ACC112 (cell line): ENCODE measurements at regions not wholly inside any gene's neighbourhood (a gene's known extent, or its start where the extent isn't known, plus 50 kb on each side); places are given as distances from the start of the nearest gene placed in this dataset.
"Not testable (repeated sequence)": the region's sequence is repeated elsewhere in the genome, so short reads cannot be mapped to it uniquely, and the experiment has no call there.

Source experiments
- H2AFZ ChIP-seq: fragments of 200-600 bp; sonication (generic); one replicate; pipeline ENCODE4 v1.6.0; 2017; ENCODE audit warnings: antibody characterized with exemption, low read length; ENCODE audit not compliant: unreplicated experiment
- H3K27ac ChIP-seq: fragments of 200-600 bp; sonication (generic); 2 replicates; pipeline ENCODE4 v1.5.1; 2014; ENCODE audit warnings: low read depth, mild to moderate bottlenecking, antibody characterized with exemption, low read length, moderate library complexity
- H3K27me3 ChIP-seq: fragments of 200-600 bp; sonication (generic); 2 replicates; pipeline ENCODE4 v1.6.1; 2014; ENCODE audit warnings: mild to moderate bottlenecking, antibody characterized with exemption, low read length, moderate library complexity, mixed read lengths; ENCODE audit not compliant: insufficient read depth
- H3K36me3 ChIP-seq: fragments of 200-600 bp; sonication (generic); 2 replicates; pipeline ENCODE4 v1.6.1; 2016; ENCODE audit warnings: mild to moderate bottlenecking, antibody characterized with exemption, low read length, moderate library complexity, mixed read lengths; ENCODE audit not compliant: insufficient read depth
- H3K4me1 ChIP-seq: fragments of 200-600 bp; sonication (generic); one replicate; pipeline ENCODE4 v1.6.1; 2016; ENCODE audit warnings: low read length, mixed read lengths; ENCODE audit not compliant: insufficient read depth, unreplicated experiment, control insufficient read depth
- H3K4me3 ChIP-seq: fragments of 200-600 bp; sonication (generic); 2 replicates; pipeline ENCODE4 v1.5.1; 2014; ENCODE audit warnings: mild to moderate bottlenecking, low read depth, low read length
- H3K79me2 ChIP-seq: fragments of 200-600 bp; sonication (generic); one replicate; pipeline ENCODE4 v1.6.0; 2016; ENCODE audit warnings: low read length; ENCODE audit not compliant: control insufficient read depth, unreplicated experiment, insufficient read depth

DNA sequence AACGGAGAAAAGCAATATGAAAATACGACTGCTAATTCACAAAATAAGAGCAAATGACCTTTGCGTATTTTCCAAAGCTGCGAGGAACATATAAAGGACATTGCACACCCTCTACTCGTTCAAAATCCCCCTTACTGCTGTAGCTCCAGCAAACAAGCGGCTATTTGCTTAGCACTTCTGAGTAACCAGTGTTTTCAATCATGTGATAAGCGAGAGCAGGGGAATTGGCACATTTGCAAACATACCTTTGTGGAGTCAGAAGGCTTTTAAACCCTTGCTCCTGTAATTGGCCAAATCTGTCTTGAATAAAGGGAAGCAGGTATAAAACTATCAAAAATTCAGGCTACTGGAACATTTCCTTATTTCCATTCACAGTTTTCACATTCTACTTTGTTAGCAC lies 610.2 kb downstream of the UBE2NL start:
- Histone ChIP-seq H3K4me3 (no peak overlapping the region), H2AFZ (no peak overlapping the region), H3K4me1 (no peaks in the 10 kb centered on the region), H3K27me3 (no peaks in the 10 kb centered on the region), H3K79me2 (no peaks in the 10 kb centered on the region), H3K27ac (no peak overlapping the region), H3K36me3 (no peaks in the 10 kb centered on the region)

DNA sequence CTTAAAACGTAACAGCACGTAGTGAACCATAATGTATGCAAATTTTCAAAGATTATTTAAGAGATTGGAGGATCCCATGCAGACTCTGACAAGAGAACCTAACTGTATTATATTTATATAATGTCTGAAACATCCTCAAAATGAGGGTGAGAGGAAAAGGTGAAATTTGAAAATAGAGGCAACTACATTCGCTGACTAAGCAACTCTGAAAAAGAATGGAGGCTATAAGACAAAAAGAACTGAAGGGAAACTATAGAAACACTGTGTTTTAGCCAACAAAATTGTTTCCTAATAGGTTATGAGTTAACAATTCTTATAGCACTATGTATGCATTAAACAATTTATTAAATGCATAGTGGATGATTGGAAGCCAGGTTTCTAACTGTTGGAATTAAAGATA lies 648.0 kb downstream of the UBE2NL start:
- no peak overlapping the region for H3K4me3 ChIP-seq
- H3K36me3 ChIP-seq = no peaks in the 10 kb centered on the region
- no peaks in the 10 kb centered on the region for H3K79me2 ChIP-seq
- H3K27ac ChIP-seq = no peak overlapping the region
- no peaks in the 10 kb centered on the region for H3K4me1 ChIP-seq
- no peaks in the 10 kb centered on the region for H3K27me3 ChIP-seq
- no peak overlapping the region for H2AFZ ChIP-seq

- H3K4me3 ChIP-seq = no peak overlapping the region
- no peaks in the 10 kb centered on the region for H3K79me2 ChIP-seq
- no peak overlapping the region for H3K27ac ChIP-seq
- H3K4me1 ChIP-seq = no peaks in the 10 kb centered on the region
- no peaks in the 10 kb centered on the region for H3K36me3 ChIP-seq
- no peaks in the 10 kb centered on the region for H3K27me3 ChIP-seq
- H2AFZ ChIP-seq = no peak overlapping the region
Measured at GRCh38 chrX:144566592-144566991, 680.7 kb upstream of the SPANXN1 start.

GRCh38 chrX:144586756-144587155 lies 660.5 kb upstream of the SPANXN1 start:
- no peaks in the 10 kb centered on the region for H3K4me1 ChIP-seq
- no peak overlapping the region for H3K27ac ChIP-seq
- no peak overlapping the region for H2AFZ ChIP-seq
- H3K79me2 ChIP-seq = no peaks in the 10 kb centered on the region
- no peak overlapping the region for H3K4me3 ChIP-seq
- H3K27me3 ChIP-seq = no peaks in the 10 kb centered on the region
- H3K36me3 ChIP-seq = no peaks in the 10 kb centered on the region

DNA sequence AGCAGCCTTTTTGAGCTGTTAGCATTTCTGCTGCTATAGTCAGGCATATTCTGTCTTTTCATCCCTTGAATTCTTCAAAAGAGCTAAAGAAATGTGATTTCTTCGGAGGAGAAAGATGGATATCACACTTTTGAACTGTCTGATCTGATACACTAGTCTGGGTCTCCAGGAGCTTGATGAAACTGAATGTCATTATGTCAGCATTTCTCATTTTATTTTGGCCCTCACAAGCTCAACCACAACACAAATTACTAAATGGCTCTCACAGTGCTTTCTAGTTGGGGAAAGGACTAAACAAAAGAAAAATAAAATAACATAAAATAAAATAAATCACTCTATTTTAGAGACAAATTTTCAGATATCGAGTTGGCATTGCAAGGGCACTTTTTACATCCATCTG lies 655.3 kb upstream of the SPANXN1 start:
- H2AFZ ChIP-seq = no peak overlapping the region
- no peaks in the 10 kb centered on the region for H3K4me1 ChIP-seq
- H3K4me3 ChIP-seq = no peak overlapping the region
- no peak overlapping the region for H3K27ac ChIP-seq
- H3K36me3 ChIP-seq = no peaks in the 10 kb centered on the region
- H3K79me2 ChIP-seq = no peaks in the 10 kb centered on the region
- no peaks in the 10 kb centered on the region for H3K27me3 ChIP-seq

DNA sequence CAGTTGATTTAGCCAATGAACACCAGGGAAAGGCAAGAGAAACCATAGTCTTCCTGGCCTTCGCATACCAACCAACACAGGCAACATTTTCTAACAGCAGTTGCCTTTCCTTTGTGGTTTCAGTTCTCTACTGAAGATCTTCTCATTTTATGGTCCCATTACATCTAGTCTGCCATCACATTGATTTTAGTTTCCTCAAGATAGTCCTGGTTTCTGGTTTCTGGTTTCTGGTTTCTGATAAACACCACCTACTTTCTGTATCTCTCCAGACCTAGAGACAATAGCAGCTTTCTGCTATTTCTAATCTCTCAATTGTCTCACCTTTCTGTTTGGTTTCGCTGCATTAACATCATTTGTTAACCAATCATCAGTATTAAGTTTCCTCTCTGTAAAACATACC lies 646.3 kb upstream of the SPANXN1 start:
- H3K36me3 ChIP-seq = no peaks in the 10 kb centered on the region
- H2AFZ ChIP-seq = no peak overlapping the region
- no peaks in the 10 kb centered on the region for H3K4me1 ChIP-seq
- no peak overlapping the region for H3K4me3 ChIP-seq
- no peaks in the 10 kb centered on the region for H3K79me2 ChIP-seq
- no peak overlapping the region for H3K27ac ChIP-seq
- H3K27me3 ChIP-seq = no peaks in the 10 kb centered on the region

DNA sequence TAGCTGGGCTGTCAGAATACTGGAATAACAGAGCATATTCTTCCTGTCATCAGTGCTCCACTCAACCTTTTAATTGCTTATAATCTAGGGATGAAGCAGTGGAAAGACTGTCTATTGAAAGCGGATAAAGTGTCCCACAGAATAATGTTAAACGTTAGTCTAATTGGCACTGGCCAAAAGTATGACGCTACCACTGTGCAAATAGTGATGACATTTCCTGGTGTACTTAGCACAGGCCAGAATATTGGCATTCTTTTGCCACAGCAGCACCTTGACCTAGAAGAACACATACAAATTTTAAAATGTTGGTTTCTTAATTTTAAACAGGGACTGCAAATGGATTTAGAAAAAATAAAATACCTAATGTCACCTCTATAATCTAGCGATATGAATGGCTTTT lies 635.2 kb upstream of the SPANXN1 start:
- H3K4me3 ChIP-seq = no peak overlapping the region
- H3K36me3 ChIP-seq = no peaks in the 10 kb centered on the region
- no peaks in the 10 kb centered on the region for H3K27me3 ChIP-seq
- H3K79me2 ChIP-seq = no peaks in the 10 kb centered on the region
- no peaks in the 10 kb centered on the region for H3K4me1 ChIP-seq
- no peak overlapping the region for H2AFZ ChIP-seq
- H3K27ac ChIP-seq = no peak overlapping the region

- Histone ChIP-seq H3K27me3 (no peaks in the 10 kb centered on the region), H3K79me2 (no peaks in the 10 kb centered on the region), H3K4me1 (no peaks in the 10 kb centered on the region), H2AFZ (no peak overlapping the region), H3K27ac (no peak overlapping the region), H3K4me3 (no peak overlapping the region), H3K36me3 (no peaks in the 10 kb centered on the region)
Measured at GRCh38 chrX:144616317-144616716, 631.0 kb upstream of the SPANXN1 start.

DNA sequence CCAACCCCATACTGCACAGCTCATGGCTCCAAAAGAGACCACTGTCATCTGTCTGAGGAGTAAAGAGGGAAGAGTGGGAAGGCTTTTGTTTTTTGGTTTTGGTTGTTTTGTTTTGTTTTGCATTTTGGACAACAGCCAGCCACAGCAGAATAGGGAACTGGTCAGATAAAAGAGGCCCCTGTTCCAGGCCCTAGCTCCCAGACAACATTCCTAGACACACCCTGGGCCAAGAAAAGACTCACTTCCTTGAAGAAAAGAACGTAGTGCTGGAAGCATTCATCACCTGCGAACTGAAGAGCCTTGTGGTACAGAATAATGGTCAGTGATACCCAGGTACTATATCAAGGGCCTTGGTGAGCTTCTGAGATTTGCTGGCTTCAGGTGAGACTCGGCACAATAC lies 619.4 kb upstream of the SPANXN1 start:
- Histone ChIP-seq H3K27me3 (no peaks in the 10 kb centered on the region), H3K36me3 (no peaks in the 10 kb centered on the region), H3K79me2 (no peaks in the 10 kb centered on the region), H3K4me1 (no peaks in the 10 kb centered on the region), H2AFZ (no peak overlapping the region), H3K4me3 (no peak overlapping the region), H3K27ac (no peak overlapping the region)

DNA sequence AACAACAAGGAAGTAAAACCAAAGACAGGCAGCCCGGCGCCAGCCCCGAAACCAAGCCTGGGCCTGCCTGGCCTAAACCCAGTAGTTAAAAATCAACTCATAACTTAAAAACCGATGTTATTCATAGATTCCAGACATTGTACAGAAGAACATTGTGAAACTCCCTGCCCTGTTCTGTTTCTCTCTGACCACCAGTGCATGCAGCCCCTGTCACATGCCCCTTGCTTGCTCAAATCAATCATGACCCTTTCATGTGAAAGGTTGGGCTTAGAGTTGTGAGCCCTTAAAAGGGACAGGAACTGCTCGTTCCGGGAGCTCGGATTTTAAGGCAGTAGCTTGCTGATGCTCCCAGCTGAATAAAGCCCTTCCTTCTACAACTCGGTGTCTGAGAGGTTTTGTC lies 612.9 kb upstream of the SPANXN1 start:
- H3K27ac ChIP-seq, H3K4me3 ChIP-seq, H3K27me3 ChIP-seq, H3K4me1 ChIP-seq, H3K36me3 ChIP-seq, H2AFZ ChIP-seq, H3K79me2 ChIP-seq: not testable (repeated sequence)

DNA sequence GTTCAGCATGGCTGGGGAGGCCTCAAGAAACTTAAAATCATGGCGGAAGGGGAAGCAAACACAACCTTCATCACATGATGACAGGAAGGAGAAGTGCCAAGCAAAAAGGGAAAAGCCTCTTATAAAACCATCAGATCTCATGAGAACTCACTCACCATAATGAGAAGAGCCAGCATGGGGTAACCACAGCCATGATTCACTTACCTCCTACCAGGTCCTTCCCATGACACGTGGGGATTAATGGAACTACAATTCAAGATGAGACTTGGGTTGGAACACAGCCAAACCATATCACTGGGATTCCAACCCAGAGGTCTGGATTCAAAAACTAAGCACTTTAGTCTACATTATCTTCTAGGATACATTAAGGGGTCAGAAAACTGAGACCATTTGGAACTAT lies 609.6 kb upstream of the SPANXN1 start:
- no peaks in the 10 kb centered on the region for H3K36me3 ChIP-seq
- H3K27ac ChIP-seq = no peak overlapping the region
- H3K27me3 ChIP-seq = no peaks in the 10 kb centered on the region
- no peak overlapping the region for H3K4me3 ChIP-seq
- no peaks in the 10 kb centered on the region for H3K4me1 ChIP-seq
- no peaks in the 10 kb centered on the region for H3K79me2 ChIP-seq
- H2AFZ ChIP-seq = no peak overlapping the region

GRCh38 chrX:144648788-144649187 lies 598.5 kb upstream of the SPANXN1 start:
- no peaks in the 10 kb centered on the region for H3K79me2 ChIP-seq
- no peaks in the 10 kb centered on the region for H3K36me3 ChIP-seq
- no peaks in the 10 kb centered on the region for H3K4me1 ChIP-seq
- H2AFZ ChIP-seq = no peak overlapping the region
- H3K4me3 ChIP-seq = no peak overlapping the region
- no peaks in the 10 kb centered on the region for H3K27me3 ChIP-seq
- H3K27ac ChIP-seq = no peak overlapping the region
